NCI-H2171 (cell line): ENCODE measurements at regions not wholly inside any gene's neighbourhood (a gene's known extent, or its start where the extent isn't known, plus 50 kb on each side); places are given as distances from the start of the nearest gene placed in this dataset.

Experiments
- DNase-seq: peaks from one replicate; lab custom pipeline; 2025; lab: John Stamatoyannopoulos, UW

DNA sequence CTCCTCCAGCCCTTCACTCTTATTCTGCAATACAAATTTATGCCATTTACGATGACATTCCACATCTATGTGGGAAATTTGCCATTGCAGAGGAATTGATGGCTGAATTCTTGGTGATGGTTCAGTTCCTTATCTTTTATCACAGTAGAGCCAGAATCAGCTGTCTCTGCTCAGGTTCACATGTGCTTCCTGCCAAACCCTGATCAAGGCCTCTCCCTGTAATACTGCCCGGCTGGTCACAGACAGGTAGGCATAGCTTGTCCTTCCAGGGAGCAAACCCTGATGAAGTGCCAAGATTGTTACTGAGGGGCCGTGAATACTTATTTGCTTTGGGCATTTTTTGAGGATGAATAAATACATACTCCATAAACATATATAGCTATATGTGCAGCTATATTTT, 450.0 kb downstream of the NSUN3 start:
- no peak for DNase-seq

DNA sequence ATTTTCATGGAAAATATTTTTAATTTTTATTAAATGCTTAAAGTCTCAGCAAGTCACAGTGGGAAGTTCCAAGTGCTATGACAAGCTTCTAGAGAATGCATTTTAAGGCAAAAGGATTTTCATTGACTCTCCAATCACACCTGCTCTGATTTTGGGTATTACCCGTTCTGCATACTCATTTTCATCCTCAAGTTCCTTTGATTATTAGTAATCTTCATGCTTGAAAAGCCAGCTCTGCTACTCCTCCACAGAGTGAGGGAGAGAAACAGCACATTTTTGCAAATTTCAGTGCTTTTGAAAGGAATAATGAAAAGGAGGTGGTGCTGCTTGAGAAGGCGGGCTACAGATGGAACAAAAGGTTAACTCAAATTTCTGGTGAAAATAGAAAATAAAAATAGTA, 450.7 kb downstream of the NSUN3 start:
- DNase-seq, result no peak

DNA sequence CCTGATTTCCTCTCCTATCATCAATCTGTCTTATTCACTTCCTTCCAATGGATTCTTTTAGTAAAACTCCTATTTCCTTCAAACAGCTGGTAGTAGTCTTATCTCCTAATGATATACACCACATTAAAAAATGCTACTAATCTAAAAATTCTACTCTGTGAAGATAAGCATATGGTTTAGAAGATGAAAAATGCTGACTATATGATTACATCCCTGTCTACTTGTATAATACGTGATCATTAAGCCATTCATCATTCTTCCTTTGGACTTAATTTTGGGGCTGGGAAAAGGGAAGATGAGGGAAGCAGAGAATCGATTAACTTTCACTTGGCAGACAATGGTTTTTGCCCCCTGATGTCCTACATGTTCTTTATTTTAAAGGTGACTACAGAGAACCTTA, 453.1 kb downstream of the NSUN3 start:
- no peak for DNase-seq

DNA sequence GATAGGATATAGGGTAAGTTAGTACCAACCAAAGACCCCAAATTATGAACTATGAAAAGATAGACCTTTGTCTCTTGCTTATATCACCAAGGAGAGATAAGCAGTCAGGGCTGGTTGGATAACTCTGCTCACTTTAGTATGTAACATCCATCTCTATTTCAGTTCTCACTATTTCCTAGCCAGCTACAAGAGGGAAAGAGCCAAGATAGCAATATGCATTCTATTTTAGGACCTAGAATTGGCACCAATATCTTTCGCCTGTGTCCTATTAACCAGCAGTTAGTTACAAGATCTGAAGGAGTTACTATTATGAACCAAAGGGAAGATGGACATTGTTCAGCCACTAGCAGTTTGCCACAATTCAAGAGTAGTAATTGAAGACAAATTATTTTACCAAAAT, 457.5 kb downstream of the NSUN3 start:
- DNase-seq, result no peak

DNA sequence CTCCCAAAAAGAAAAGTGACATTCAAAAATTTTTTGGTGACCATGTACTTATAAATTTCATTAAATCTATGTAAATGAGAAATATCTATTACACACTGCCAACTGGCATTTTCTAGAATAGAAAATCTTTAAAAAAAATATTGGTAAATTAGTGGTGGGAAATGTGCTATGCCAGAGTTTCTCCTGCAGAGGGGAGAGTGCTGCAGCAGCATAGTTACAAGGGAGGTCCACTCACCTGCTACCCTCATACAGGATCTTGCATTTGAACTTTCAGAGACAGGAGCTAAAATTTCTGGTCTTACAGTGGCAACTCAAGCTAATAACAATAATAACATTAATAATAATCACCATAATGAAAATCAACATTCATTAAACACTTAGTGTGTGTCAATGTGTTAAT, 459.6 kb downstream of the NSUN3 start:
- DNase-seq, result no peak

DNA sequence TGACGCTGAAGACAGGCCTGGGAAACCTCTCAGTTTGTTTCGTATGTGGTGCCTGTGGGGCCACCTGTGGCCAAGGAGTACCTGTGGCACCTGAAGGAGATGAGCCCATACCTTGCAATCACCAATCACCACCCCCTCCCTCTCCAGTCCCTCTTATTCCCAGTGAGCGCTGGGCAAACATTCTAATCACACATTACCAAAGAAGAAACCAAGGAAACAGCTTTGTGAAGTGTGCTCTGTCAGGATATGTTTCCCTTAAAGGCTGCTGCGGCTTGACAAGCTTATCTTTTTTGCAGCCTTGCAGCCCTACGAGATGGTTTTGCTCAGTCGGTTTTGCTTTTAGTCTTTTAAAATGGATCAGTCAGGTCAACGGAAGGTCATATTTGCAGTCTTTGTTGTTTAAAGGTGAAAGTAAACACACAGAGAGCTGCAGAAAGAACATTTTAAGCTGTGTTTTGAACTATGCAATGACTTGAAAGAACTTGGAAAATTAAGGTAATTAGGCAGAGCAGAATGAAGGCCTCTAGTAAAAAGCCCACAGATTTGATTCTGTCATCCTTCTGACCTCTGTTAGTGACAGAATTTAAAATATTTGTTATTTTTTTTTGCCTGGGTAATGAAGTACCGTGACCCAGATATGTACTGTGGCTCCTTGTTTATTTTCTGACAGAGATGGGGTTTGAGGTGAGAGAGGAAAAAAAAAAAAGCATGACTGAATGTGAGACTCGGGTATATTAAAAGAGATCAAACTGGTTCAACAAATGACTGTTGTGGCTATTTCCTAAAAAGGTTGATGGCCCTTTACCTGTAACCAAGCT, 461.4 kb downstream of the NSUN3 start:
- DNase-seq, result no peak

DNA sequence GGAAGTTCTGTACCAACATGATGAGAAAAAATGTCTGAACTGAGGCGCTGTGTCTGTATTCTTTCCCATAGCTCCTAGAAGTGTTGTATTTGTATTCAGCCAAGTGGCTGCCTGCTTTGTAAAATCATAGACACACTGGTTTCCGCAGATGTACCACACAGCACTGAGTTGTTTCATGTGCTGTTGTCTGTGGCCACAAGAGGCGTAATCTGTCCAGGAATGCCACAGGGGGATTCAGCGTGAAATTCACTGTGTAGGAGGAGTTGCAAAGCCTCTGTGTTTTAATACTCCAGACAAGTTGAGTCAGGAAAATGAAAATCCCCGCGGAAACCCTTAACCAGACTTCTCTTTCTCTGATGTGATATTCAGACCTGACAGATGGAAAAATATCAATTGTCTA, 462.2 kb downstream of the NSUN3 start:
- DNase-seq, result peak; percentile 0

DNA sequence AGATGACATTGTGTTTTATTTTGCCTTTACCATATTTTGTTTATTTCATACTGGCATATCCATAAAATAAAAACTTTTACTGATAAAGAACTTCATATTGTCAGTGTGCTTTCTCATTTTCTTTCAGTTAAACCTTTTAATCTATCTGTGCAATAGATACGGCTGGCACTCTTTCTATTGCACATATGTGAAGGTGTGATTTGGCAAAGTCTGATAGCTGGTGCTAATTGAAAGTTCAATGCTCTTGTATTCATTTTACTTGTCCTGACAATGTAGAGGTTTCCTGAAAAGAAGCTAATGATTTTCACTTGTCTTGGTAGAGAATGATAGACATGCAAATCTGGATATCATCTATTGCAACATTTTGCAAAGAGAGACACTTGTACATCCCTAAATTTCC, 467.0 kb downstream of the NSUN3 start:
- no peak for DNase-seq

DNA sequence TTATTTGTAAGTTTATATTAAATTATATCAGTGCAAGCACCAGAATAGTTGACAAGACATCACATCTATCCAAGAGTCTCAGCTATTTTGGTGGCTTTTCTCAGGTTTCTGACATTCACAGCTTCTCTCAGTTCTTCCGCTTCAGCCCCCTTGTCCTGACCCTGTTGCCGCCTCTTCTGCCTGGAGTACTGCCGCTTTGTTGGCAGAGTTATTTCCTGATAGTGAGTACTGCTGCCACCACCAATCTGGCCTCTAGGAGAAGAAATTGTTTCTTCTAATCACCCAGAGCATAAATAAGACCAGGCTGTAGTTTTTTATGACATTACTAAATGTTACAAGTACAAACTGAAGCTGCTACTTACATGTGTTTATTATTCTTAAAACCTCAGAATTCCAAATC, 470.1 kb downstream of the NSUN3 start:
- DNase-seq, result no peak

DNA sequence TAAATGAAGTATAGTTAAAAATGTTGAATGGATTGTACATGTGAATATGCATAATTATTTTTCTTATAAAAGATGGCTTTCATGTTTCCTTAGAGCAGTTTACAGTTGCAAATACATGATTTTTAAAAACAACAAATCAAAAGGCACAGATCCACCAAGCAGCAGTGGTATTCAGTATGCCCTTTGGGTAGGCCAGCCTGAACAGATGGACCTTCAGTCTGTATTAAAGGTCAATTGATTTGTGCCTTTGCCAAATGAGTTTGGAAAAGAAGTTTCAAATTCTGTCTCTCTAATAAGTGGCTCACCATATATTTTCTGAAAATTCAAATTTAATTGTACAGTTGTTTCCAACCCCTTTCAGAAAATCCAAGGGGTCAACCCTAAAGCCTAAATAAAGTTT, 477.1 kb downstream of the NSUN3 start:
- no peak for DNase-seq

DNA sequence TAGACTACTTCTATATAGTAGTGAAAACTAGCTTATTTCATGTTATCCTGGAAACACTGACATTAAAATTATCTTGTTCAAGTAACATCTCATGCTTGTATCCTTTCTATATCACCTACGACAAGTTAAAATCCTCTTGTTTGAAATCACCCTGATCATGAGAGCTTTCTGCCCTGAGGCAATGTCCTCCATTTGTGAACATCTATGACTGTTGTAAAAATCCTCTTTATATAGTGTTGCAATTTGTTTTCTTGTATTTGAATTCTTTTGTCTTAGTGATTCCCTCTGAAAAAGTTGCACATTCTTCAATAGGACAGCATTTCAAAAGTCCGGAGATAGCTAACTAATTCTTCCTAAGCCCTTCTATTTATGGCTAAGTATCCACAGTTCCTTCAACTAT, 480.3 kb downstream of the NSUN3 start:
- DNase-seq, result no peak

DNA sequence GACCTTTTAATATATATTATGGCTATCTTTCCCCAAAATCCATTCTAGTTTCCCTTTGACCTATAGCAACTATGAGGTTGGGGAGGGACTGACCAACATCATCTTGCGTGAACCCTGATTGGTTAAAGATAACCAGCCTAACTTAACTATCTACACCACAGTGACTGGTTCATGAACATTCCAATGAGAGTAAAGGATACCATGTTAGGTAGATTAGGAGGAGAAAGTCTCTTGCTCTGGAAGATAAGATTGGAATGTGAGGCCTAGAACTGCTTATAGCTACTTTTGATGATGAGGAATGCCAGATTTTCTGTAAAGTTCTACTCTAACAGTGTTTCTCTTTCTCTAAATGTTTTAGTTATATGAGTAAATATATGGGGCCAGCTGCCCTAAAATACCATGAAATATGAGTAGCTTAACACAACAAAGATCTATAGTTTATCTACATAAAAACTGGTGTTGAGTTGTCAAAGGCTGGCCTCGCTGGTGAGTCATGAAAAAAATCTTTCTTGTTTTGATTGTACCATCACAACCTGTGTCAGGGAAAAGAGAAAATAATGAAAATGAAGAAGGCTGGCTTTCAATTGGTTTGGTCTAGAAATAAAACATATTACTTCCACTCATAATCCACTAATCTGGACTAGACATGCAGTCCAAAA, 481.4 kb downstream of the NSUN3 start:
- DNase-seq, result no peak

DNA sequence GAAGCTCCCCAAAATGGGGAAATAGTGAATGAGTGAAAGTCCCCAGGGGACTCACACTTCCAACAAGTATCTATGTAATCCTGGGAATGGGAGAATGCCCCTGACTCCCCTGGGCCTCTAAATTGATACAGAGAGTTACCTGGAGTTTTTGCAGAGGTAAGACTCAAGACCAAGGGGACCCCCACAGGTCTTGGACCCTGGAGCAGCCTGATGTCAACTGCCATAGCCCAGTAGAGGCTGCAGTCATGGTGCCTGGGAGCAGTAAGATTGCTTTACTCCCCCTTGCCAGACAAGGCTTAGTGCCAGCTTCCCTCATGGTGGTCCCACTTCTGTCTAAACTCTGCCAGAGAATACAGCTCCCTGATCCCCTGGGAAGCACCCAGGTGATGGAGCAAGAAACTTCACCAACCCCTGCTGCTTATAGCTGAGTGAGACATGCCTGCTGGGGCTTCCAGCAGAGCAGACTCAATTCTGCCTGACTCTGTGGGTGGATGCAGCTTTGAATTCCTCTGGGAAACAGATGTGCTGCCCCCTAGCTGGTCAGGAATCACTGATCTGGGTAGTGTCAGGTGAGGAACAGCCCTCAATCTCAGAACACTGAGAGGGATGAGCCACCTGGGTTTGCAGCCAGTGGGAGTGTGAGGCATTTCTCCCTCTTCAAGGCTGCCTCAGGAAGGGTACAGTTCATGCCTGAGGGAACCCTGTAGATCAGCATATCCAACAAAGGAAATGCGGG, 485.9 kb downstream of the NSUN3 start:
- DNase-seq, result no peak

DNA sequence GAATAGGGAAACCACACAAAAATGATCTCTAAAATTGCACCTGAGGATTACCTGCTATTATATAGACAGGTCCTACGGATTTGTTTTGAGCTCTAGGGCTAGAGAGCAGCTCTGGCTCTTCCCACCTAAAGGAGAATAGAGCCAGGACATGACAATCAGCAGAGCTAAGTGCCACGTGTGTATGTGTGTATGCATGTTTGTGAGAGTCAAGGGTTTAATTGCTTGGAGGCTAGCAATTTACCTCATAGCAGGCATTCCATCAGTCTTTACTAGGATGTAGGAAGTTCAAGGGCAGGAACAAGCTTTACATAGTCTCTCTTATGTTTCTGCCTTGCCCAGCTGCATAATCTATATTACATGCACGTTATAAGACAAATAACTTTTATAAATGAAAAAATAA, 498.2 kb downstream of the NSUN3 start:
- no peak for DNase-seq

DNA sequence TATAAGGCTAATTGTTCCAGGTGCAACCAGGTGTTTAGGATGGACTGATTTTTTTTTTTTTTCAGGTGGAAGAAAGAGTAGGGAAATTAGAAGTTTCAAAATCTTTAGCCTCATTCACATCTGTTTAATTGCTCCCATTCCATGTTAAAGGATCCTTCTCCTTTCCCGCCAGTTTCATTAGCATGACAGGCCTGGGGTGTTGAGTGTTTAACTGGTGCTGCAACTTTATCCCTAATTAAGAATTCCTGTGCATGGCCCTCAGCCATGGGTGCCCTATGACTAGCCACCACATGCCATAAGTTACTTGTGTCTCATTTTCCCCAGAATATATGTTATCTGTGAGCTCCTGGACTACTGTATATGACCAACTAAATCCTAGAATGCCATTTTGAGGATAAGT, 501.4 kb downstream of the NSUN3 start:
- no peak for DNase-seq

DNA sequence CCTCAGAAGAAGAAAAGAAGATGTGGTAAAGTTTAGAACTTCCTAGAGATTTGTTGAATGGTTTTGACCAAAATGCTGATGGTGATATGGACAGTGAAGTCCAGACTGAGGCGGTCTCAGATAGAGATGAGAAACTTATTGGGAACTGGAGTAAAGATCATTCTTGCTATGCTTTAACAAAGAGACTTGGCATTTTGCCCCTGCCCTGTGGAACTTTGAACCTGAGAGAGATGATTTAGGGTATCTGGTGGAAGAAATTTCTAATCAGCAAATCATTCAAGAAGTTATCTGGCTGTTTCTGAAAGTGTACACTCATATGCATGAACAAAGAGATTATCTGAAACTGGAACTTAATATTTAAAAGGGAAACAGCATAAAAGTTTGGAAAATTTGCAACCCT, 505.2 kb downstream of the NSUN3 start:
- DNase-seq, result no peak

DNA sequence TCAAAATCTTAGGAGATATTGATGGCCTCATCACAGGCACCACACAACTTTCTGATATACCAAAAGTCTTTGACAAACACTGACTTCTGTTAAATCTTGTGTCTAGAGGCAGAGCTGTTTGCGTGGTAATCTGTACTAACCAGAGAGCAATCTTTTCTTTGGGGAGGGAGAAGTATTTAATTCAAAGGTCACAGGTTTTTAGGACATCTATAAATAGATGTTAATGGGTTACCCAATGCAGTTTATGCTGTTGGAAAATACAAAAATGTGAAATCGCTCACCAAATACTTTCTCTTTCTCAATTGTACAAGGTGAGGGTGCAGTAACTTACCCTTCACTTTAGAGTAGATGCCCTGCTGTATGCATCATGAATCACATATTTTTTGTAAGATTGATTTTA, 510.5 kb downstream of the NSUN3 start:
- no peak for DNase-seq

DNA sequence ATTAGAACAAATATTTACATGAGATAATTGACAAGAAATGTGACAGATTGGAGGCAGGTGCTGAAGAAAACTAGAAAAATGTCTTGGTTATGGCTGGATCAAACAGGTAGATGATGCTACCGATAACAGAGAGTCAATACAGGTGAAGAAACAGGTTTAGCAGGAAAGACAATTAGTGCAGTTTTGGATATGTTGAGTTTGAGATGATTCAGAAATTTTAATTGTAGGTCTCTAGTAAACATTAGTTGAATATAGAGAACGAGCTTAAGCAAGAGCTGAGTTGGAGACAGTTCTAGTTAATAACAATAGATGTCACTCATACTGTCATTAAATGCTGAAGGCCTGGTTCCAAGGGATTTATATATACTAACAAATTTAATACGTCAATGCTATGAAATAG, 524.4 kb downstream of the NSUN3 start:
- DNase-seq, result no peak

DNA sequence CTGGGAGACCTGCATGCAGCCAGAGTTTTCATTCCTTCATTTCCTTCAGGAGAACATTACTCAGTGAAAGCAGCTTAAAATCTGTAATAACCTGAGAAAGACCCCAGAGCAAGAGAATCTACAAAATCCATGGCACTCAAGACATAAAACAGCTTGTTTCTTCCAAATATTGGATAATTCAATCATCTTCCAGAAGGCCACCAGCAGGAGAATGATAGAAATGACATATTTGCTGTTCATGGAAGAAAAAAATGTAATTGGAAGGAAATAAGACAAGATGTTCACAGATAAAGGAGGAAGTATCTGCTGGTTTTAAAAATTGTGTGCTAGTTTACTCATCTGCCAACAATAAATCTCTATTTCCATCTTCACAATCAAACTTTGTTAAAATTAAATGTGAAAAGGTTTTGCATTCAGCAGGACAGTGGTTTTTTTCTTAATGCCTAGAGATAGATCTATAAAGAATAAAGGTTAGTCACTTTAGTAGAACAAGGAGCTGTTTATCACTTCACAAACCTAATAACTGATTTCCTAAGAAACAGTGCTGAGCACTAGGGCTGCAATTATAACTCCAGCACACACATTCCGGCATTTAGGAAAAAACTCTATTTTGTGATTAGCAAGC, 530.8 kb downstream of the NSUN3 start:
- DNase-seq, result no peak

DNA sequence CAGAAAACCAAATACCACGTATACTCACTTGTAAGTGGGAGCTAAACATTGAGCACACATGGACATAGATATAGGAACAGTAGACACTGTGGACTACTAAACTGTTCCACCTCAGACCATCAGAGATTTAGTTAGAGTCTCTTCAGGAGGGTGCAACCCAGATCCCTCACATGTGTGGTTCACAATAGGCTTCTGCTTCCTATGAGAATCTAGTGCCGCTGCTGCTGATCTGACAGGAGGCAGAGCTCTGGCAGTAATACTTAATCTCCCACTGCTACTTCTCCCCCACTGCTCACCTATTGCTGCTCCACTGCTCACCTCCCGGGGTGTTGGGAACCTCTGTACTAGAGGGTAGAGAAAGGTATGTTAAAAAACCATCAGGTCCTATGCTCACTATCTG, 533.3 kb downstream of the NSUN3 start:
- no peak for DNase-seq

DNA sequence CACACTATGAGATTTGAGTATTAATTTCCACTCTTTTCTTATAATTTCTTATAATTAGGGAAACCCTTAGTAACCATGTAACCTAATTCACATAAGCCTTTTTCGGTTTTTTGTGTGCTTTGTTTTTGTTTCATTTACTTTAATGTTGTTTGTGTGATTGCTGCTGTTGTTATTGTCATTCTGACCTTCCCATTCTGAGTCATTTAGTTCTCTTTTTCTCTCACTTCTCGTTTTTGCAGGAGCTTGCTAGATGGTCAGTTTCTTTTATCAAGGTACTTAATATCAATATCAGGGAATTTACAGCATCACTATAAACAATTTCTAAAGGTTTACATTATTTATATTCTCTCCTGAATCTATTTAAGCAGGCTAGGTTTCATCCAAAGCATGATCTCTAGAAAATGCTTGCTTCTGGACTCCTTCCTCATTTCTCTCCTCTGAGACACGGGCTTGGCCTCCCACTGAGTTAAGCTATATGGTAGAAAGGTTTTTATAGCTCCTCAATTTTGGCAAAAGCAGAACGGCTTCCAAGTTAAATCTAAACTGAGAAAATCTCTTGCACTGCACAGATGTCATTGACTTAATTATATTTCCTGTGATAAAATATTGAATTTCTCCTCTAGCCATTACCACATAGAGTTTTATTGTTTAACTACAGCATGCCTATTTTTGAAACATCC, 534.2 kb downstream of the NSUN3 start:
- no peak for DNase-seq

DNA sequence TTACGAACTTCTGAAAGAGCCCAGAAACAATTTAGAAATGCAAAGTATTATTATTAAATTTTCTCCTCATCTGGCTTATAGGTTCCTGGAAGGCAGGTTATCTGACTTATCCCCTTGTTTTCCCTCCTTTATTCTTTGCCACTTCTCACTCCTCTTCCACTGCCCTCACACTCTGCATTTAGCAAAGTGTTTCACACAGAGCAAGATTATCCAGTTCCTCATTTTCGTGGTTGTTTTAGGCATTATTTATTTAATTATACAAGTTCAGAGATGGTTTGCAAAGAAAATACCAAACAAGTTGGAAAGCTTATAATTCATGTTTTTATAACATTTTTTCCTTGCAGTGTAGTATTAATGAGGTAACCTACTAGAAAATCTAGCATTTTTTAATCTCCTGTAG, 544.9 kb downstream of the NSUN3 start:
- DNase-seq, result no peak
